ENCODE measurements at regions not wholly inside any gene's neighbourhood (a gene's known extent, or its start where the extent isn't known, plus 50 kb on each side); places are given as distances from the start of the nearest gene placed in this dataset.

DNA sequence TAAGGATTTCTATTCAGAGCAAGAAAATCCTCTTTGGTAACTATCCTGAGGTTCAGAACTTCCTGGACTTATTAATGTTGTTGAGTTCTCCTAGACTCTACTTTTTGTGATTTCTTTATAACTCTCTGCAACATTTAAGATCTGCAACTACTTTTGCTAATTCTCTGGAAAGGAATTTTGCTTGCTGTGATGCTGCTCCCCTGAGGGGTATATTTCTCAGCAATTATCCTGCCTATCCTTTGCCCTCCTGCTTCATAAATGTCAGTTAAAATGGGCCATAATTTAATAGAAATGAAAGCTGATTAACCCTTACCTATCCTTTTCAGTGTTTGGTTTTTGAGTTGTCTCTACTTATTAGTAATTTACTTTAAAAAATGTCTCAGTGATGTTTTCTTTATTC is 377.3 kb upstream of the LRRC3B start:
- intact Hi-C loops (cut with DNase I) = no loop called here
- no peak overlapping the region for H3K4me3 ChIP-seq
- H3K36me3 ChIP-seq = no peaks in the 10 kb centered on the region
- TF ChIP-seq, protein P1, sequence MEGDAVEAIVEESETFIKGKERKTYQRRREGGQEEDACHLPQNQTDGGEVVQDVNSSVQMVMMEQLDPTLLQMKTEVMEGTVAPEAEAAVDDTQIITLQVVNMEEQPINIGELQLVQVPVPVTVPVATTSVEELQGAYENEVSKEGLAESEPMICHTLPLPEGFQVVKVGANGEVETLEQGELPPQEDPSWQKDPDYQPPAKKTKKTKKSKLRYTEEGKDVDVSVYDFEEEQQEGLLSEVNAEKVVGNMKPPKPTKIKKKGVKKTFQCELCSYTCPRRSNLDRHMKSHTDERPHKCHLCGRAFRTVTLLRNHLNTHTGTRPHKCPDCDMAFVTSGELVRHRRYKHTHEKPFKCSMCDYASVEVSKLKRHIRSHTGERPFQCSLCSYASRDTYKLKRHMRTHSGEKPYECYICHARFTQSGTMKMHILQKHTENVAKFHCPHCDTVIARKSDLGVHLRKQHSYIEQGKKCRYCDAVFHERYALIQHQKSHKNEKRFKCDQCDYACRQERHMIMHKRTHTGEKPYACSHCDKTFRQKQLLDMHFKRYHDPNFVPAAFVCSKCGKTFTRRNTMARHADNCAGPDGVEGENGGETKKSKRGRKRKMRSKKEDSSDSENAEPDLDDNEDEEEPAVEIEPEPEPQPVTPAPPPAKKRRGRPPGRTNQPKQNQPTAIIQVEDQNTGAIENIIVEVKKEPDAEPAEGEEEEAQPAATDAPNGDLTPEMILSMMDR (IDR thresholded peaks at IDR 0.05) = no peak
- no peaks in the 10 kb centered on the region for H3K27me3 ChIP-seq
- H3K4me1 ChIP-seq = no peaks in the 10 kb centered on the region
- H3K9ac ChIP-seq (ENCODE audit: low read depth in 2 of 2, low read length in 2 of 2) = no peak overlapping the region
- H3K9me3 ChIP-seq = no peaks in the 10 kb centered on the region
- H3K27ac ChIP-seq = no peak overlapping the region
- DNase-seq = no peak

DNA sequence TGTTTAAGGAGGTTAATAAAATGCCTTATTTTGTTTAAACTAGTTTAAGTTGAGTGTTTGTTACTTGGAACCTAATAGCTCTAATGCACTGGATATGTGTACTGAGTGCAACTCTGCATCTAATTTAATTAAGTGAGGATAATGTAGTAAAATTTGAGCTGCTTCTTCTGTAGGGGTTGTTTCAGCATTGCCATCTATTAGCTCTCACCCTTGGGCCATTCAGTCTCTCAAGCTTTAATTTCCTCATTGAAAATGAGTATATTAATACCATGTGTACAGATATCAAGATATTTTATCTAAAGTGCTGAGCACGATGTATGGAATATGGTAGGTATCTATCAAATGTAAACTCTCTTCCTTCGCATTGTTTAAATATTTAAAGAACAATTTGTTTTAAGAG is 375.7 kb upstream of the LRRC3B start:
- no peak for DNase-seq
- Histone ChIP-seq H3K4me3 (no peak overlapping the region), H3K4me1 (no peaks in the 10 kb centered on the region), H3K9me3 (no peaks in the 10 kb centered on the region), H3K27ac (no peak overlapping the region), H3K36me3 (no peaks in the 10 kb centered on the region), H3K27me3 (no peaks in the 10 kb centered on the region), H3K9ac (ENCODE audit: low read depth in 2 of 2, low read length in 2 of 2) (no peak overlapping the region)
- TF ChIP-seq, protein P1 (IDR thresholded peaks at IDR 0.05) = no peak
- intact Hi-C loops (cut with DNase I) = no loop called here

DNA sequence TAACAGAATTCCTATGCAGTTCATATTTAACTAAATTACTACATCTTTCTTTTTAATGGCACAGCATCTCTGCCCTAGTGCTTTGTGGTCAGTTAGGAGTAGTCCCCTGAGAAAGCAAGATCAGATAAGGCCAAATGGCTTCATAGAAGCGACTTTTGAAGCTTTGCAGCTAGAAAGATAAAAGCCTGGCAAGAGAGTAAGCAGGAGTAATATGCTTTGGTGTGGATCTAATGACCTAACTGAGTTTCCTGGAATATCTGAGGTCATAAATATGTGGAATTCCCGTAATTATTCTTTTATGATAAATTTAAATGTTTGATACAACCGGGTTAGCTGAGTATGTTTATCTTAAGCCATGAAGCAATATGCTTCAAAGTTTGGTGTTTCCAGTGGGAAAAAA is 374.9 kb upstream of the LRRC3B start:
- no peak overlapping the region for H3K4me3 ChIP-seq
- no peak for DNase-seq
- H3K36me3 ChIP-seq = no peaks in the 10 kb centered on the region
- no peaks in the 10 kb centered on the region for H3K9me3 ChIP-seq
- H3K4me1 ChIP-seq = no peaks in the 10 kb centered on the region
- H3K27me3 ChIP-seq = no peaks in the 10 kb centered on the region
- intact Hi-C loops (cut with DNase I) = no loop called here
- TF ChIP-seq, protein P1 (IDR thresholded peaks at IDR 0.05) = no peak
- H3K9ac ChIP-seq (ENCODE audit: low read depth in 2 of 2, low read length in 2 of 2) = no peak overlapping the region
- no peak overlapping the region for H3K27ac ChIP-seq

DNA sequence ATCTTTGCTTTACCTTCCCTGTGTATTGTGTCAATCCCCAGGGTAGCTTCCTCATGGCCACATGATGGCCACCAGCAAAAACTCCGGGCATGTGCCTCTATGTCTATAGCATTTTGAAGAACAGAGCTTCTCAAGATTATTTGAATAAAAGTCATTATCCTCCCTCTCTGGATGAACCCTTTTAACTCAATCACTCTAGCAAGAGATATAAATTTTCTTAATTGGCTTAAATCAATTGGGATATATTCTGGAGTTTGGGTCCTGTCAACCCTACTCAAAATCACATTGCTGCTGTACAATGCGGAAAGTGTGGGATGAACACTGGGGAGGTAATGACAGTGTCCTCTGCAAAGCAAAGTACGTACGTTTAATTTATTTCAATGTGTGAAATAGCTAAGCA is 370.6 kb upstream of the LRRC3B start:
- DNase-seq = no peak
- no peaks in the 10 kb centered on the region for H3K27me3 ChIP-seq
- no peaks in the 10 kb centered on the region for H3K4me1 ChIP-seq
- no peak overlapping the region for H3K9ac ChIP-seq (ENCODE audit: low read depth in 2 of 2, low read length in 2 of 2)
- no peak overlapping the region for H3K4me3 ChIP-seq
- TF ChIP-seq, protein P1 (IDR thresholded peaks at IDR 0.05) = no peak
- no peaks in the 10 kb centered on the region for H3K36me3 ChIP-seq
- H3K27ac ChIP-seq = no peak overlapping the region
- intact Hi-C loops (cut with DNase I) = no loop called here
- H3K9me3 ChIP-seq = no peaks in the 10 kb centered on the region

DNA sequence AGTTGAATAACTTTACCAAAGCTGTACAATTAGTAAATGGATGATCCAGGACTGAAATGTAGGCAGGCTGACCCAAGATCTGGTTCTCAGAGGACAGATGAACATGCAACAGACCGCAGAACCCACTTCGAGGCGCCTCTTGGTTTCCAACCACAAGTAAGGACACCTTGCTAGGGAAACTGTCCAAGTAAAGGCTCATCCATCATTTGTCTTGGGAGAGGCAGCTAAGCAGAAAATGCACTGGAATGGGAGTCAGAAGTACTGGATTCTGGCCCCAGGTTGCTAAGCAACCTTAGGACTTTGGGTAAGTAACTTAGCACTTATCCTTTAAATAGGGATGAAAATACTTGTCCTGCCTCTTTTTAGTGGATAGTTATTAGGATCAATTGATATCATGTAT is 366.3 kb upstream of the LRRC3B start:
- intact Hi-C loops (cut with DNase I) = no loop called here
- no peak for DNase-seq
- no peaks in the 10 kb centered on the region for H3K27me3 ChIP-seq
- TF ChIP-seq, protein P1 (IDR thresholded peaks at IDR 0.05) = no peak
- no peak overlapping the region for H3K27ac ChIP-seq
- no peaks in the 10 kb centered on the region for H3K9me3 ChIP-seq
- no peaks in the 10 kb centered on the region for H3K36me3 ChIP-seq
- H3K9ac ChIP-seq (ENCODE audit: low read depth in 2 of 2, low read length in 2 of 2) = no peak overlapping the region
- H3K4me1 ChIP-seq = no peaks in the 10 kb centered on the region
- no peak overlapping the region for H3K4me3 ChIP-seq

DNA sequence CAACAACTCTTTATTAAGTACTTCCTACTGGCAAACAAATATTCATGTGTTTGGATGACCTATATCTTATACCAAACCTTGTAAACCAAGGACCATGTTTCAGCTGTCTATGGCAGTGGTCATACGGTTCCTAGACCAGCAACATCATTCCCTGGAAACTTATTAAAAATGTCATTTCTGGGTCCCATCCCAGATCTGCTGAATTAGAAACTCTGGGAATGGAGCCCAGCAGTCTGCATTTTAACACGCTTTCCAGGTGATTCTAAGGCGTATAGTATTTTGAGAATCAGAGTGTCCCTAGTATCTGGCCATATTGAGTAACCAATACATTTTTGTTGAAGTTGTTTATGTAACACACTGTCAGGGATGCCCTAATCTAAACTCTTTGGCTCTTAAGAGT is 363.4 kb upstream of the LRRC3B start:
- no peak for DNase-seq
- intact Hi-C loops (cut with DNase I) = no loop called here
- H3K9ac ChIP-seq (ENCODE audit: low read depth in 2 of 2, low read length in 2 of 2) = no peak overlapping the region

More for the DNA sequence above, 363.4 kb upstream of the LRRC3B start:
- H3K27ac ChIP-seq = no peak overlapping the region
- H3K27me3 ChIP-seq = no peaks in the 10 kb centered on the region
- H3K36me3 ChIP-seq = no peaks in the 10 kb centered on the region
- no peaks in the 10 kb centered on the region for H3K4me1 ChIP-seq
- TF ChIP-seq, protein P1 (IDR thresholded peaks at IDR 0.05) = no peak
- H3K9me3 ChIP-seq = no peaks in the 10 kb centered on the region
- H3K4me3 ChIP-seq = no peak overlapping the region
